Small intestine (tissue), 7 donors: ENCODE measurements at regions not wholly inside any gene's neighbourhood (a gene's known extent, or its start where the extent isn't known, plus 50 kb on each side); places are given as distances from the start of the nearest gene placed in this dataset.

Experiments
- DNase-seq, 2 donors: peaks; one replicate each; pipeline versions ENCODE4 v3.0.0 to v3.0.0-alpha.2; 2013
- FAIRE-seq: peaks from 2 replicates; lab custom pipeline; 2012; peaks lifted over from hg19 to GRCh38; lab: Jason Lieb, UNC
- H3K27ac ChIP-seq, 3 donors: one replicate each; pipeline ENCODE4 v1.5.1; 2013; ENCODE audit warnings: low read length in 2 of 3, mild to moderate bottlenecking in 2 of 3, control low read depth in 1 of 3, inconsistent platforms in 1 of 3, low read depth in 1 of 3, moderate library complexity in 1 of 3
- H3K27me3 ChIP-seq, 3 donors: one replicate each; pipeline ENCODE4 v1.6.1; 2013; ENCODE audit warnings: low read length in 3 of 3, inconsistent platforms in 1 of 3; ENCODE audit not compliant: control insufficient read depth in 3 of 3, insufficient read depth in 3 of 3
- H3K36me3 ChIP-seq, 3 donors: one replicate each; pipeline ENCODE4 v1.6.1; 2013; ENCODE audit warnings: low read length in 3 of 3, inconsistent platforms in 1 of 3, low read depth in 1 of 3, mild to moderate bottlenecking in 1 of 3, moderate library complexity in 1 of 3; ENCODE audit not compliant: control insufficient read depth in 3 of 3, insufficient read depth in 2 of 3
- H3K4me1 ChIP-seq, 3 donors: one replicate each; pipeline ENCODE4 v1.6.1; 2013; ENCODE audit warnings: low read length in 2 of 3, inconsistent platforms in 1 of 3, low read depth in 1 of 3, mild to moderate bottlenecking in 1 of 3, moderate library complexity in 1 of 3; ENCODE audit not compliant: control insufficient read depth in 3 of 3, insufficient read depth in 2 of 3
- H3K4me3 ChIP-seq, 3 donors: one replicate each; pipeline ENCODE4 v1.5.1; 2013; ENCODE audit warnings: low read length in 3 of 3, control low read depth in 1 of 3, inconsistent platforms in 1 of 3, low read depth in 1 of 3, mild to moderate bottlenecking in 1 of 3, moderate library complexity in 1 of 3
- H3K9me3 ChIP-seq, 2 donors: one replicate each; pipeline ENCODE4 v1.6.1; 2013; ENCODE audit warnings: low read depth in 1 of 2, low read length in 1 of 2; ENCODE audit not compliant: control insufficient read depth in 2 of 2, insufficient read depth in 1 of 2
- WGBS, 3 donors: extraction: QIAGEN DNeasy Blood & Tissue Kit; methylation state at CpG; one replicate each; pipeline ENCODE4 v1.1.7; 2013; 5-methylcytosine and 5-hydroxymethylcytosine counted together
- donor health status: healthy with polysubstance abuse.
- donor health status: control.
- donor health status: control.
- donor health status: Bipolar disorder and iron deficiency.
- donor health status: healthy.

- Histone ChIP-seq H3K36me3 (no peaks in the 10 kb centered on the region), H3K9me3 (peaks cover 0 to 5% of the 10 kb centered on the region in 2 donors), H3K4me3 (no peak overlapping the region), H3K27ac (no peak overlapping the region), H3K4me1 (no peaks in the 10 kb centered on the region), H3K27me3 (no peaks in the 10 kb centered on the region)
- WGBS, 3 donors, result 54 to 61% (median 58%) methylated on average over 10 of the region's 10 CpGs
- no peak for DNase-seq
- no peak for FAIRE-seq
Measured at GRCh38 chr20:21862259-21862946, 156.9 kb downstream of the PAX1 start.

DNA sequence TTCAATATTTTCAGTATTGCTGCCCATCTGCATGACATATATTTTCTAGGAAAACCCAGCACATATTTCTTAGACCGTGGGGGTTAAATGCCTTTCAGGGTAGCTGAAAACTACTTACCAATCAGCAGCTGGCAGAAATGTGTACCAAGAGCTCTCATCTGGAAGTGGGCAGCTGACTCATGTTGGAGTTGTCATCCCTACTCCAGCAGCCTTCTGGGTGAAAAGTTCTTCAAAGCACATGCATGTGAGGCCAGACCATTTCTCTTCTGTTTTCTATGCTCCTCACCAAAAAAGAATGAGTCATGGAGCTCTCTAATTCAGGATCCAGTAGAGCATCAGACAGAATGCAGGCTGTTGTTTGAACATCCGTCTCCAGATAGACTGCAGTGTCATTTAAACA, 135.5 kb downstream of the PAX1 start:
- H3K36me3 ChIP-seq, result no peaks in the 10 kb centered on the region
- 68 to 76% (median 74%) methylated on average over 2 of the region's 2 CpGs for WGBS, 3 donors
- no peak for FAIRE-seq
- no peak overlapping the region for H3K4me3 ChIP-seq
- DNase-seq, result no peak
- H3K9me3 ChIP-seq, result no peaks in the 10 kb centered on the region
- no peak overlapping the region for H3K27ac ChIP-seq
- H3K4me1 ChIP-seq, result no peaks in the 10 kb centered on the region
- H3K27me3 ChIP-seq, result no peaks in the 10 kb centered on the region

- Histone ChIP-seq H3K4me3 (no peak overlapping the region), H3K9me3 (no peaks in the 10 kb centered on the region), H3K4me1 (no peaks in the 10 kb centered on the region), H3K27me3 (no peaks in the 10 kb centered on the region), H3K36me3 (no peaks in the 10 kb centered on the region), H3K27ac (no peak overlapping the region)
- FAIRE-seq (no peak), DNase-seq (no peak)
- 82 to 87% (median 87%) methylated on average over 12 of the region's 12 CpGs for WGBS, 3 donors
Measured at GRCh38 chr20:21839982-21840381, 134.5 kb downstream of the PAX1 start.

- H3K27me3 ChIP-seq, result no peaks in the 10 kb centered on the region
- H3K9me3 ChIP-seq, result no peaks in the 10 kb centered on the region
- DNase-seq, result no peak
- H3K4me3 ChIP-seq, result no peak overlapping the region
- no peaks in the 10 kb centered on the region for H3K36me3 ChIP-seq
- no peak overlapping the region for H3K27ac ChIP-seq
- 18 to 33% (median 18%) methylated on average over 1 of the region's 1 CpG for WGBS, 3 donors
- no peak for FAIRE-seq
- no peaks in the 10 kb centered on the region for H3K4me1 ChIP-seq
Measured at GRCh38 chr20:21836346-21836745, 130.9 kb downstream of the PAX1 start.

- no peak for FAIRE-seq
- WGBS, 3 donors, result 77 to 93% (median 80%) methylated on average over 1 of the region's 1 CpG
Measured at GRCh38 chr20:21835042-21835441, 129.6 kb downstream of the PAX1 start.

DNA sequence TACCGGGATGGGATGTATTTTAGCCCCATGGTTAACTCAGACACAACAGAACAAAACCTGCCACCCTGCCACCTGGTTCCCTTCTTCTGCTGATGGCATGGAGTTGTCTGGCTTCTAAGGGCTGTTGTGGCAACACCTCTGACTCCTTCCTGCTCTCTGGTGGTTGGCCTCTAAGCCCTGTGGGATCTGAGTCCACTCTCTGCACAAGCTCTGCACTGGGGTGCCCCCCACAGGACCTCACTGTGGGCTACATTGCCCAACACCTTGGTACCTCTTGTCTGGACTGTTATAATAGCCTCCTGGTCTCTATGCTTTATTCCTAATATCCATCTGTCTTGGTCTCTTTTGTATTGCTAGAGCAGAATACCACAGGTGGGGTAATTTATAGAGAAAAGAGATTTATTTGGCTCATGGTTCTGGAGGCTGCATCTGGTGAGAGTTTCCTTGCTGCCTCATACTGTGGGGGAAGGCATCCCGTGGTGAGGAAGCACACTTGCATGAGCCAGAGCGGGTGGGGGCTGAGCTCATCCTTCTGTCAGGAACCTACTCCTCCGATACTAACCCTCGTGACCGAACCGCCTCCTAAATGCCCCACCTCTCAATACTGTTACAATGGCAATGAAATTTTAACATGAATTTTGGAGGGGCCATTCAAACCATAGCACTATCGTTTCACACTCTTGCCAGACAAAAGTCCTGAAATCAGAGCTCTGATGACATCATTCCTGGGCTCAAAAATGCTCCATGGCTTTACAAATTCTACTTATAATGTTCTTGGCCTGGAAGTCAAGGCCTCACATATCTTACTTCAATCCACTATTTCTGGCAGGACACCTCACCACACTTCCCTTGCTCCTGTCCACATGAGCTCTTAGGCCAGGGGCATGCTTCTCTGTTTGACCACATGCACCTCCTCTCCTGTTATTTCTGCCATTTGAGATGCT, 127.2 kb downstream of the PAX1 start:
- Histone ChIP-seq H3K36me3 (no peaks in the 10 kb centered on the region), H3K9me3 (no peaks in the 10 kb centered on the region), H3K27me3 (no peaks in the 10 kb centered on the region), H3K4me1 (no peaks in the 10 kb centered on the region), H3K4me3 (no peak overlapping the region), H3K27ac (no peak overlapping the region)
- DNase-seq, result no peak
- no peak for FAIRE-seq
- WGBS, 3 donors, result 74 to 78% (median 77%) methylated on average over 8 of the region's 8 CpGs

More at GRCh38 chr20:21835042-21835441, 129.6 kb downstream of the PAX1 start:
- Histone ChIP-seq H3K27ac (no peak overlapping the region), H3K4me3 (no peak overlapping the region), H3K9me3 (no peaks in the 10 kb centered on the region), H3K36me3 (no peaks in the 10 kb centered on the region), H3K4me1 (no peaks in the 10 kb centered on the region), H3K27me3 (no peaks in the 10 kb centered on the region)
- DNase-seq, result no peak

DNA sequence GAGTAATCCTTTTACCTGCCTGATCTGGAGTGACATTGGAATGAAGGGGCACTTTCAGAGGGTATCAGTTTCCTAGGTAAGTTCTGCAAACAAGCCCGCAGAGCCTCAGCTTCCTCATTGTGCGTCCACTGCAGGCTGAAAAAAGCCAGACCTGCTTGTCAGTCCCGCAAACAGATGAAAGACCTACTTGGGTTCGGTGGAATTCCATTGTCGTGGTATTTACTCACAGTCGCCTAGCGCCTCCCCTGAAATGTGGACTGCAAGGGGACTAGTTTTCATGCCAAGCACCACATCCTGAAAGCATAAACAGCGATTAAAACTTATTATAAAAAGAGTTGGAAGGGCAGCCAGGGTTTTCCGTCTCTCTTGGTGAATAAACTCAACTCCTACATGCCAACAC, 121.5 kb downstream of the PAX1 start:
- no peaks in the 10 kb centered on the region for H3K4me1 ChIP-seq
- H3K27ac ChIP-seq, result no peak overlapping the region
- no peak overlapping the region for H3K4me3 ChIP-seq
- no peaks in the 10 kb centered on the region for H3K36me3 ChIP-seq
- H3K9me3 ChIP-seq, result no peaks in the 10 kb centered on the region
- H3K27me3 ChIP-seq, result no peaks in the 10 kb centered on the region
- WGBS, 3 donors, result 31 to 35% (median 33%) methylated on average over 9 of the region's 9 CpGs
- FAIRE-seq (no peak), DNase-seq (no peak)

- Histone ChIP-seq H3K4me1 (no peaks in the 10 kb centered on the region), H3K27ac (no peak overlapping the region), H3K27me3 (no peaks in the 10 kb centered on the region), H3K9me3 (no peaks in the 10 kb centered on the region), H3K4me3 (no peak overlapping the region), H3K36me3 (no peaks in the 10 kb centered on the region)
- 26 to 48% (median 47%) methylated on average over 2 of the region's 2 CpGs for WGBS, 3 donors
- FAIRE-seq (no peak), DNase-seq (no peak)
Measured at GRCh38 chr20:21821358-21821757, 115.9 kb downstream of the PAX1 start.
